K562 (cell line): ENCODE measurements at regions not wholly inside any gene's neighbourhood (a gene's known extent, or its start where the extent isn't known, plus 50 kb on each side); places are given as distances from the start of the nearest gene placed in this dataset.

Experiments used
- ATAC-seq: fragments of 200-7000 bp; cut with Tn5 transposase; 3 replicates; pipeline ENCODE4 v1.9.1; 2020; ENCODE audit warnings: moderate library complexity
- BruUV-seq: library from RNA; stranded (reverse); fragments of 400-500 nt; replicated peaks from 2 replicates; lab custom pipeline; 2021; lab: Mats Ljungman, UMichigan
- CTCF ChIA-PET: fragments of 300-600 bp; formaldehyde crosslinking; extraction: SDS; loops from one replicate; lab custom pipeline; 2021; ENCODE audit warnings: low intra/inter-chr PET ratio; lab: Yijun Ruan, JAX
- POLR2A ChIA-PET: fragments of 300-600, 350-650 bp; sonication (Branson Sonifier 250); formaldehyde crosslinking; extraction: SDS; loops from one replicate; lab custom pipeline; 2021; ENCODE audit warnings: antibody characterized with exemption, inconsistent platforms; lab: Yijun Ruan, JAX
- DNase-seq, 4 experiments: peaks; one replicate each; pipeline versions ENCODE4 v3.0.0 to v3.0.0-alpha.2; 2011 to 2018; ENCODE audit warnings: low spot score in 3 of 4, mixed read lengths in 3 of 4; ENCODE audit errors: extremely low read depth in 1 of 4
- FAIRE-seq: peaks from 2 replicates; lab custom pipeline; 2011; peaks lifted over from hg19 to GRCh38; lab: Jason Lieb, UNC
- H2AFZ ChIP-seq: 2 replicates; pipeline ENCODE4 v1.6.0; 2011; ENCODE audit warnings: low read depth, low read length, control low read depth, inconsistent platforms
- H3K27ac ChIP-seq: fragments of 200-600 bp; 3 replicates; pipeline ENCODE4 v1.8.0; 2011; ENCODE audit warnings: low read depth, mild to moderate bottlenecking, control low read depth, inconsistent platforms, low read length, moderate library complexity, mixed read lengths; ENCODE audit errors: extremely low read depth
- H3K27me3 ChIP-seq, 2 experiments: fragments of 300-600 bp in 1 of 2; 2 replicates in 1 of 2; 3 replicates in 1 of 2; pipeline versions ENCODE4 v1.6.0 to v1.8.0; 2011; ENCODE audit warnings: inconsistent platforms in 2 of 2, low read length in 2 of 2, mild to moderate bottlenecking in 1 of 2, mixed read lengths in 1 of 2, moderate library complexity in 1 of 2; ENCODE audit not compliant: control insufficient read depth in 2 of 2, insufficient read depth in 2 of 2
- H3K36me3 ChIP-seq: fragments of 300-600 bp; 3 replicates; pipeline ENCODE4 v1.8.0; 2011; ENCODE audit warnings: mild to moderate bottlenecking, low read length, inconsistent platforms; ENCODE audit not compliant: control insufficient read depth, insufficient read depth
- H3K4me1 ChIP-seq, 2 experiments: fragments of 200-600 bp in 1 of 2; replicated peaks in 1 of 2; 2 replicates in 1 of 2; 3 replicates in 1 of 2; pipeline versions ENCODE4 v1.5.1 to v1.8.0; 2011; ENCODE audit warnings: inconsistent platforms in 2 of 2, low read length in 2 of 2, mild to moderate bottlenecking in 1 of 2, mixed read lengths in 1 of 2, moderate library complexity in 1 of 2; ENCODE audit not compliant: control insufficient read depth in 2 of 2, insufficient read depth in 2 of 2
- H3K4me2 ChIP-seq: 2 replicates; pipeline ENCODE4 v1.6.1; 2011; ENCODE audit warnings: low read length, control low read depth, inconsistent platforms, mixed read lengths; ENCODE audit not compliant: insufficient read depth
- H3K4me3 ChIP-seq: fragments of 200-600 bp; sonication (generic), shearing (Covaris generic); 2 replicates; pipeline ENCODE4 v1.5.1; 2016; ENCODE audit warnings: control low read depth, inconsistent platforms
- H3K79me2 ChIP-seq: fragments of 200-600 bp; 3 replicates; pipeline ENCODE4 v1.8.0; 2011; ENCODE audit warnings: low read length, inconsistent platforms; ENCODE audit not compliant: control insufficient read depth, insufficient read depth
- H3K9ac ChIP-seq, 2 experiments: 2 replicates each; pipeline versions ENCODE4 v1.6.0 to v1.6.1; 2011; ENCODE audit warnings: low read depth in 2 of 2, low read length in 2 of 2, control low read depth in 1 of 2, inconsistent platforms in 1 of 2, mild to moderate bottlenecking in 1 of 2, mixed read lengths in 1 of 2; ENCODE audit not compliant: insufficient read depth in 1 of 2
- H3K9me1 ChIP-seq: one replicate; pipeline ENCODE4 v1.6.0; 2011; ENCODE audit warnings: inconsistent platforms, mild to moderate bottlenecking, low read length, moderate library complexity; ENCODE audit not compliant: control insufficient read depth, insufficient read depth
- H3K9me3 ChIP-seq: replicated peaks from 2 replicates; pipeline ENCODE4 v1.5.1; 2011; ENCODE audit warnings: low read depth, low read length, inconsistent platforms; ENCODE audit not compliant: control insufficient read depth, insufficient read depth
- H4K20me1 ChIP-seq: replicated peaks from 2 replicates; pipeline ENCODE4 v1.6.1; 2011; ENCODE audit warnings: low read length, inconsistent platforms, mixed read lengths; ENCODE audit not compliant: control insufficient read depth, insufficient read depth
- EP300 ChIP-seq: IDR thresholded peaks from 2 replicates; pipeline ENCODE4 v1.6.1; 2012; ENCODE audit warnings: low read length, improper control_type of control experiment
- HDAC3 ChIP-seq: fragments of 450-650 bp; IDR thresholded peaks from 2 replicates; pipeline ENCODE4 v1.6.1; 2018; ENCODE audit warnings: borderline replicate concordance, mild to moderate bottlenecking, moderate library complexity; ENCODE audit not compliant: partially characterized antibody
- HDAC8 ChIP-seq: fragments of 450-650 bp; IDR thresholded peaks from 2 replicates; pipeline ENCODE4 v1.6.1; 2016; ENCODE audit warnings: mild to moderate bottlenecking, missing genetic modification characterization, moderate library complexity, missing compliant biosample characterization
- HMBOX1 ChIP-seq: sonication (generic); IDR thresholded peaks from 2 replicates; pipeline ENCODE4 v1.6.1; 2016
- HMG20B ChIP-seq: fragments of 250-450 bp; sonication (Bioruptor Pico); IDR thresholded peaks from 2 replicates; pipeline ENCODE4 v1.5.0; 2021; ENCODE audit warnings: mild to moderate bottlenecking
- JUN ChIP-seq, 2 experiments: sonication (generic) in 1 of 2; formaldehyde crosslinking in 1 of 2; IDR thresholded peaks; 2 replicates each; pipeline versions ENCODE4 v1.6.1 to v1.8.0; 2012 to 2022; ENCODE audit warnings: borderline replicate concordance in 2 of 2, mild to moderate bottlenecking in 2 of 2, improper control_type of control experiment in 1 of 2, low read depth in 1 of 2, low read length in 1 of 2, missing genetic modification reagents in 1 of 2
- MAFF ChIP-seq: IDR thresholded peaks from 2 replicates; pipeline ENCODE4 v1.6.1; 2012; ENCODE audit warnings: low read length, improper control_type of control experiment
- PBX2 ChIP-seq, 2 experiments: IDR thresholded peaks in 1 of 2; conservative IDR thresholded peaks in 1 of 2; 2 replicates each; pipeline ENCODE4 v1.6.1; 2016; ENCODE audit warnings: low read depth in 2 of 2, mild to moderate bottlenecking in 1 of 2, missing compliant biosample characterization in 1 of 2, missing genetic modification characterization in 1 of 2, moderate library complexity in 1 of 2
- PRMT5 ChIP-seq: sonication (generic); formaldehyde crosslinking; IDR thresholded peaks from 2 replicates; pipeline ENCODE4 v1.5.0; 2020; ENCODE audit warnings: missing genetic modification reagents
- TAL1 ChIP-seq: fragments of 450-650 bp; IDR thresholded peaks from 2 replicates; pipeline ENCODE4 v1.6.1; 2016; ENCODE audit warnings: mild to moderate bottlenecking
- TRIM28 ChIP-seq: fragments of 450-650 bp; IDR thresholded peaks from 2 replicates; pipeline ENCODE4 v1.6.1; 2017
- U2AF2 ChIP-seq: fragments of 200-400 bp; formaldehyde crosslinking; optimal IDR thresholded peaks from 2 replicates; pipeline ENCODE3; 2017; ENCODE audit warnings: low read depth, mild to moderate bottlenecking, low read length
- UBTF ChIP-seq, 2 experiments: IDR thresholded peaks; 2 replicates each; pipeline ENCODE4 v1.6.1; 2012; ENCODE audit warnings: improper control_type of control experiment in 2 of 2, low read depth in 2 of 2, low read length in 2 of 2, borderline replicate concordance in 1 of 2
- ZBTB49 ChIP-seq: sonication (generic); formaldehyde crosslinking; IDR thresholded peaks from 2 replicates; pipeline ENCODE4 v1.8.0; 2022; ENCODE audit warnings: missing genetic modification reagents, mild to moderate bottlenecking, borderline replicate concordance
- ZFP1 ChIP-seq: fragments of 450-650 bp; formaldehyde crosslinking; IDR thresholded peaks from 2 replicates; pipeline ENCODE4 v1.4.0; 2020; ENCODE audit warnings: mild to moderate bottlenecking, mixed read lengths
- WGBS: fragments of 100-300 bp; shearing (Covaris generic); methylation state at CpG from one replicate; pipeline ENCODE4 v1.1.6; 2016; ENCODE audit warnings: low coverage, mixed read lengths; ENCODE audit not compliant: insufficient coverage; ENCODE audit errors: missing lambda C conversion rate; 5-methylcytosine and 5-hydroxymethylcytosine counted together
- in situ Hi-C: fragments of 300-500 bp; cut with MboI; formaldehyde crosslinking; loops from 4 replicates; pipeline ENCODE4 v1.15.0; 2018; ENCODE audit warnings: inconsistent platforms, mixed read lengths
- intact Hi-C: fragments of 100-400 bp; cut with micrococcal nuclease; formaldehyde crosslinking; loops from 2 replicates; pipeline ENCODE4 v1.14.2; 2022

GRCh38 chr6:9138936-9139335 lies 703.6 kb upstream of the SLC35B3 start:
- intact Hi-C loops (no loop called here), in situ Hi-C loops (no loop called here)
- Histone ChIP-seq H3K4me3 (no peak overlapping the region), H3K4me1 (no peaks in the 10 kb centered on the region), H3K9me1 (no peaks in the 10 kb centered on the region), H3K9me3 (no peaks in the 10 kb centered on the region), H4K20me1 (no peaks in the 10 kb centered on the region), H2AFZ (no peak overlapping the region), H3K9ac (no peak overlapping the region), H3K79me2 (no peaks in the 10 kb centered on the region), H3K27ac (no peak overlapping the region), H3K36me3 (no peaks in the 10 kb centered on the region), H3K27me3 (no peaks in the 10 kb centered on the region), H3K4me2 (no peak overlapping the region)
- DNase-seq (no peak), FAIRE-seq (no peak), ATAC-seq (no peak)
- ChIA-PET POLR2A (no interaction called here), CTCF (no interaction called here)
- WGBS: 1% methylated on average over 5 of the region's 5 CpGs
- no TSS peak for BruUV-seq
- TF ChIP-seq PBX2 (CRISPR knock-in tag; IDR thresholded peaks at IDR 0.05; ENCODE audit: low read depth) (no peak), PBX2 (tag; conservative IDR thresholded peaks at IDR 0.05; ENCODE audit: low read depth) (no peak), HDAC3 (no peak), HMBOX1 (no peak), U2AF2 (no peak), HDAC8 (tag) (no peak), MAFF (no peak), TRIM28 (no peak), PRMT5 (CRISPR knock-in tag) (no peak), ZFP1 (CRISPR knock-in tag) (no peak), UBTF (IDR thresholded peaks at IDR 0.05; ENCODE audit: borderline replicate concordance in 1 of 2, low read depth in 2 of 2, low read length in 2 of 2) (no peak), HMG20B (CRISPR knock-in tag) (no peak), EP300 (no peak), TAL1 (no peak), ZBTB49 (no peak), JUN (IDR thresholded peaks at IDR 0.05; ENCODE audit: borderline replicate concordance, low read depth, low read length) (no peak), JUN (CRISPR knock-in tag; IDR thresholded peaks at IDR 0.05; ENCODE audit: borderline replicate concordance) (no peak)
